ENCODE measurements at regions not wholly inside any gene's neighbourhood (a gene's known extent, or its start where the extent isn't known, plus 50 kb on each side); places are given as distances from the start of the nearest gene placed in this dataset.

GRCh38 chr4:126250006-126250405, 935.3 kb downstream of the FAT4 start:
- TF ChIP-seq CTCF (IDR thresholded peaks at IDR 0.05; ENCODE audit: insufficient read depth, low read depth, low read length) = no peak
- H3K4me3 ChIP-seq (ENCODE audit: low read depth, low read length) = no peak overlapping the region
- no peak for DNase-seq (ENCODE audit: low read depth)

GRCh38 chr4:126251169-126251568, 936.4 kb downstream of the FAT4 start:
- no peak overlapping the region for H3K4me3 ChIP-seq (ENCODE audit: low read depth, low read length)
- TF ChIP-seq CTCF (IDR thresholded peaks at IDR 0.05; ENCODE audit: insufficient read depth, low read depth, low read length) = no peak
- DNase-seq (ENCODE audit: low read depth) = no peak

- no peak overlapping the region for H3K4me3 ChIP-seq (ENCODE audit: low read depth, low read length)
- DNase-seq (ENCODE audit: low read depth) = no peak
- no peak for TF ChIP-seq CTCF (IDR thresholded peaks at IDR 0.05; ENCODE audit: insufficient read depth, low read depth, low read length)
Measured at GRCh38 chr4:126262665-126263064, 947.9 kb downstream of the FAT4 start.

GRCh38 chr4:126264839-126265238, 950.1 kb downstream of the FAT4 start:
- DNase-seq (ENCODE audit: low read depth) = peak; percentile 5
- no peak overlapping the region for H3K4me3 ChIP-seq (ENCODE audit: low read depth, low read length)
- no peak for TF ChIP-seq CTCF (IDR thresholded peaks at IDR 0.05; ENCODE audit: insufficient read depth, low read depth, low read length)

- no peak for TF ChIP-seq CTCF (IDR thresholded peaks at IDR 0.05; ENCODE audit: insufficient read depth, low read depth, low read length)
- no peak overlapping the region for H3K4me3 ChIP-seq (ENCODE audit: low read depth, low read length)
- no peak for DNase-seq (ENCODE audit: low read depth)
Measured at GRCh38 chr4:126265888-126266287, 951.1 kb downstream of the FAT4 start.

- H3K4me3 ChIP-seq (ENCODE audit: low read depth, low read length) = no peak overlapping the region
- no peak for TF ChIP-seq CTCF (IDR thresholded peaks at IDR 0.05; ENCODE audit: insufficient read depth, low read depth, low read length)
- peak; percentile 28 for DNase-seq (ENCODE audit: low read depth)
Measured at GRCh38 chr4:126267689-126268088, 952.9 kb downstream of the FAT4 start.

- TF ChIP-seq CTCF (IDR thresholded peaks at IDR 0.05; ENCODE audit: insufficient read depth, low read depth, low read length) = no peak
- peak; percentile 40 for DNase-seq (ENCODE audit: low read depth)
- H3K4me3 ChIP-seq (ENCODE audit: low read depth, low read length) = no peak overlapping the region
Measured at GRCh38 chr4:126268106-126268505, 953.4 kb downstream of the FAT4 start.

Data from fibroblast of villous mesenchyme (primary cell).